GM21390 (cell line): ENCODE measurements at regions not wholly inside any gene's neighbourhood (a gene's known extent, or its start where the extent isn't known, plus 50 kb on each side); places are given as distances from the start of the nearest gene placed in this dataset.
"Not testable (repeated sequence)": the region's sequence is repeated elsewhere in the genome, so short reads cannot be mapped to it uniquely, and the experiment has no call there.

ENCODE experiments used
- ATAC-seq: cut with Tn5 transposase; IDR thresholded peaks from one replicate; pipeline ENCODE4 v1.9.1; 2021; ENCODE audit not compliant: unreplicated experiment

DNA sequence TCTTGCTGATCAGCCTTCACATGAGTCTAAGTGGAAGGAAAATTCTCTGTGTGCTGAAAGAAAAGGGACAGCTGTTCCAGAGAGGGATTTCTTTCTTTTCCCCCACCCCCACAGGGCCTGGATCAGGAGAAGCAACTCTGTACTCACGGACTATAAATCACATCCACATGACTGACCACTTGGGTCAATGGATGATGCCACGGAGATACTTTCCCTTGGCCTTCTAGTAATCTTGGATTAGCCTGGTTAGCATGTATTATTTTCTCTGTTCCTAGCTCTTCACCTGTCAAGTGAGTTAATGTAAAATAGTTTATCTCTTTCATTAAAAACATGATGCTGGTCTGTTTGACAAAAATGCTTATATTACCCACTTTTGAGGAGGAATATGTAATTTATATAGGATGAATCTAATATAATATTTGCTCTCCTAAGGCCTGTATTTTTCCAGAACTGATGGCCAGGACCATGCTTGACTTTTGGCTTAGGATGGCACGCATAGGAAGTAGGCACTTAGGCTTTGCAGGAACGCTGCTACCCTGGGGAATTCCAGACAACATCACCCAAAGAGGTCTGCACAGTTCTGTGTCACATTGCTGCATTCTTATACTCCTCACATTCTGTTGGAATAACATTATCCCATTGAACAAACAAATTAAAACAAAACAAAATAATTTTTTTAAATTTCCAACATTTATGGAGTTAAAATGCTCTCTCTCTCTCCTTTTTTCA, 892.1 kb downstream of the TLE1 start:
- ATAC-seq, result no peak

DNA sequence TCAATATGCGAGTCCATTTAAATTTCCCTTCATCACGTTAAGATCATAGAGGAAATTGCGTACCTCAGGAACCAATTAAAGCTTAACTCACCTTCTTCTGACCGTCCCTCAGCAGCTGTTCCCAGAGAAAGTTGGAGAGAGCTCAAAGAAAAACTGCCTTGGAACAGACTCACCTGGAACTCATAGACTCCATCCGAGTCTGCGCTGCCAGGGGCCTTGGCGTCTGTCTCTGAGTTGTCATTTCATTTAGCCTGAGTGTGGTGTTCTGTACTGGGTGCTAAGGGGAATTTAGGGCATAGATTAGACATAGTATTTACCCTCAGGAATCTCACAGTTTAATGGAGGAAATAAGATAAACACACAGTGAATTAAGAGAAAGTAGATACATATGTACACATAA, 892.7 kb downstream of the TLE1 start:
- no peak for ATAC-seq

DNA sequence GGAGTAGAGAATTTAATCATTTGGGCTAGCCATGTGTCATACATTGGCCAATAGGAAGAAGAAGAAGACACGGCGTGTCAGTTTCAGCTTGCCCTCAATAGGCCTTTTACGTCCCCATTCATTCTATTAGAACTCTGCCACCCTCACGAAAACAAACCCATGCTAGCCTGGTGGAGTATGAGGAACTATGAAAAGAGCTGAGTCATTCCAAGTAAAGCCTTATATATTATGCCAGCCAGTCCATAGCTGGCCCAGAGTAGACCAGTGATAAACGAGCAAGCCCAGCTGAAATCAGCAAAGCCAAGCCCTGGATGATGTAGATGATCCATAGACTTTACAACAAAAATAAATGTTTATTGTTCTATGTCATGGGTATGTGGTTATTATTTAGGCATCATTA, 895.1 kb downstream of the TLE1 start:
- no peak for ATAC-seq

DNA sequence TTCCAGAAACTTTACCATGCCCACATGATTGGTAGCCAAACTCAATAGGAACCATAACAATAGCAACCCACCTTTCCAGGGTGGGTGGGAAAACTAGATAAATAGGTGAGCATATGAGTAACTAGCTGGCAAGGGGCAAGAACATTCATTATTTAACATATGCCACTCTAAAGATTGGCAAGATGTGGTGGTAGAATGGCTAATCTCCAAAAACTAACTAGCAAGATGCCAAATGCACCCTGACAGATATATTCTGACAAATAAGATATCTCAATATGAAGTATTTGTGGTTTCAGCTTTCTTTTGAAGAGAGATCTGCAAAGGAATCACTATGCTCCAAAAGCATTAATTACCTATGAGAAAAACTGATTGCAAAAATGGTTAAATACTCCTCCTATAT, 895.6 kb downstream of the TLE1 start:
- ATAC-seq, result no peak

DNA sequence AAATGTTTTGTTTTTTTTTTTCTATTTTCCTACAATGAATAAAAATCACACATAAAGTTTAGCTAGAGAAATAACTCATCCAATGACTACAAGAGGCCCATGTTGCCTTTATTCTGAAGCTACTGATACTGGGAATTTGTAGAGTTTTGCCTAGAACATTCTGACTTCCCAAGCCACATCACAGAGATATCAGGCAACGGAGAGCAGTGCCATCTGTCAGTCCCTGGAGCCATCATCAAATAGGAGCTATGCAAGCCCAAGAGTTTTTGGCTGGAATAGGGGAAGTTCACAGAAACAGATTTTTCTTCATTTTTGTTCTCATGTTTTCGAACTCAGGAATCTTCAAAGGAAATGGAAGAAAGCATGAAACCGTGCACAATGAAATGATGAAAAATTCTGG, 896.6 kb downstream of the TLE1 start:
- no peak for ATAC-seq

DNA sequence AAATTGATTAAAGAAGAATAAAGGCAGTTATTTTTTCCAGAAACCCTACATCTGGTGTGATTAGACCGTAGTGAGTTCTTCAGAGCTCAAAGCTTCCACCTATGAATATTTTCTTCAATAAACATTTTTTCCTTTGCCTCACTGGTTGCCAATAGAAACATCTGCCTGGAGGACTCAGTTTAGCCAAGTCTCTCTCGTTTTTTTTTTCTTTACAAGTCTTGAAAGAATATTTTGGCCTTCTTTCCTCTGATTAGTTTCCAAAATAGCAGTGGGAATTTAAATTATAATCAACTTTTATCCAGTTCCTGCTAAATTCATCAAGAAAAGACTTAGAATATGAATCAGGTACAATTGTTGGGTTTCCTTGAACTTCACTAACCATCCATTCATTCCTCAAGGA, 897.5 kb downstream of the TLE1 start:
- no peak for ATAC-seq

DNA sequence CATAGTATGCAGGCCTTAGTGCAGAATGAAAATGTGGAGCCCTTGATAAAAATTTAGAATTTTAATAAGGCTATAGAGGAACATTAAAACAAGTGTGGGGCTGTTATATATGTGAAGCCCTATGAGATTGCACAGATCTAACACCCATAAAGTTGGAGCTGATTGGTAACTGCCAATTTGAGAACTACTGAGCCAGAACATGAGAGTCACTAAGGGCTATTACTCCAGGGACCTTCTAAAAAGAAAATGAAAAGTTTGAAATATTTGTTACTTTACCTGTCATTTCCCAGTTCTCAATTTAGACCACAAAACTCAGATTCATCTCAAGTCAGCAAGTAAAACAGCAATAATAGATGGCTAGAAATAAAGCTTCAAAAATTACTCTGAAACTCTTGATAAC, 898.6 kb downstream of the TLE1 start:
- ATAC-seq, result no peak

DNA sequence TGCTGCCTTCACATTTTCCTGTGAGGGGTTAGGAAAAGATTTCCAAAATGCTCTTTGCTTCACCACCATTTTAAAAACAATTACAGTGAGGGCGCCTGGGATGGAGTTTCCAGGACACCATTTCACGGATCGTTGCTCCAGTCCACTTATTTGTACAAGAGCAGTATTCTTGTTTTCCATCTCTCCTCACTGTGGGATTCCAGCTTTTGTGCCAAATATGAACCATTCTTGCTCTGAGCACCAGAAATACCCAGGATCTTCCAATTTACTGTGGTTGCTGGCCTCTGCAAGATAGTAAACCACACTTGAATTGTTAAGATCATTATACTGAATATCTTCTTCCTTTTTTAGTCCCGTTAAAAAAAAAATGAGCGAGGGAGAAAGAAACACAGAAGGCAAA, 899.5 kb downstream of the TLE1 start:
- no peak for ATAC-seq

DNA sequence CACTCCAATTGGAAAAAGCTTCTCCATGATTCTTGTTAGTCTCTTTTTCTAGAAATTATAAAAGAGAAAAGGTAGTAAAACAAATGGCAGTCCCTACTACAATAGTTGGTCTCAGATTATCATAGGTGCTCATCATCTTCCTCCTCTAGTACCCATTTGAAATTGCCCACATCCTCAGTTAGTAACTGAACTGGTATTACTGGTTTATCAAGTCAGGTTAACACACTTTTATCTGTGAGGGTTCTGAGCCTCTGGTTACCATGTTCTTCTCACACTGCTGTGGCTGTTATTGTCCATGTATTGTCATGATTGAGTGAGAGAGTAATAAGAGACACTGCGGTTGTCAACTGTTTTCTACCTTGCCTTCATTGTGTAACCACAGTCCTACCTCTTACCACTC, 901.7 kb downstream of the TLE1 start:
- ATAC-seq, result no peak

DNA sequence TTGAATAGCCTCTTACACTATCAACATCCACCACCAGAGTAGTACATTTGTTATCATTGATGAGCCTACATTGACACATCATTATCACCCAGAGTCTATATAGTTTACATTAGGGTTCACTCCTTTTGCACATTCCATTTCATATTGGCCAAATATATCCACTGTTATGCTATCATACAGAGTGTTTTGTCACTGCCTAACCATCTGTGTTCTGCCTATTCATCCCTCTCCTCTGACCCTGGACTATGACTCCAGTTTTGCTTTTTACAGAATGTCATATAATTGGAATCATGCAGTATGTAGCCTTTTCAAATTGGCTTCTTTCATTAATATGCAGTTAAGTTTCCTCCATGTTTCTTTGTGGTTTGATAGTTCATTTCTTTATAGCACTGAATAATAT, 904.7 kb downstream of the TLE1 start:
- ATAC-seq, result no peak

DNA sequence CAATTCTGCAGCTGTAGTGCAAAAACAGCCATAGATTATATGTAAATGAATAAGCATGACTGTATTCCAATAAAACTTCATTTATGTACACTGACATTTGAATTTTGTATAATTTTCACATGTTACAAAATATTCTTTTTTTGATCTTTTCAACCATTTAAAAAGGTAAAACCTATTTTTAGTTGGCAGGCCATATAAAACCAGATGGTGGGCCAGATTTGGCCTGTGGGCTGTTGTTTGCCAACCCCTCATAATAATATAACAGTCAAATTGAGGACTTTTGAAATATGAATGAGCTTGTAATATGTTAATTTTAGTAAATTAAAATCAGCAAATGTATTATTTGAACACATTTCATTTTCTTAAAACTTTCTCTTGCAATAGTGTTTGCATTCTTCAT, 913.4 kb downstream of the TLE1 start:
- no peak for ATAC-seq

DNA sequence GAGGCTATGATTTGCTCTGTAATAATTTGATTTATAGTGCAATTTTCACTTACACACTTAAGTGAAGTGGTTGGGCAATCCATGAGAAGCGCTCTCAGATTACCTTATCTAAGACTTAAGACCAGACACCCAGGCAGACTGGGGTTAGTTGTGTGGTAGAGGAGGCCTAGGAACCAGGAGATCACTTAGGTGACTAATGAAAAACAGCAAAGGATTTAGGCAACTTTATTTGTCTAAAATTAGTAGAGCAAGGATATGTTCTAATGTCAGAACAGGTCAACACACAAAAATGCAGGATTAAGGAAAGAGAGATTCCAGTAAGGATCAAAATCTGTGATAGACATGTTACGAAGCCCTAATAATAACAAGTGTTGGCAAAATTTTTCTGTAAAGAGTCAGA, 913.8 kb downstream of the TLE1 start:
- no peak for ATAC-seq

DNA sequence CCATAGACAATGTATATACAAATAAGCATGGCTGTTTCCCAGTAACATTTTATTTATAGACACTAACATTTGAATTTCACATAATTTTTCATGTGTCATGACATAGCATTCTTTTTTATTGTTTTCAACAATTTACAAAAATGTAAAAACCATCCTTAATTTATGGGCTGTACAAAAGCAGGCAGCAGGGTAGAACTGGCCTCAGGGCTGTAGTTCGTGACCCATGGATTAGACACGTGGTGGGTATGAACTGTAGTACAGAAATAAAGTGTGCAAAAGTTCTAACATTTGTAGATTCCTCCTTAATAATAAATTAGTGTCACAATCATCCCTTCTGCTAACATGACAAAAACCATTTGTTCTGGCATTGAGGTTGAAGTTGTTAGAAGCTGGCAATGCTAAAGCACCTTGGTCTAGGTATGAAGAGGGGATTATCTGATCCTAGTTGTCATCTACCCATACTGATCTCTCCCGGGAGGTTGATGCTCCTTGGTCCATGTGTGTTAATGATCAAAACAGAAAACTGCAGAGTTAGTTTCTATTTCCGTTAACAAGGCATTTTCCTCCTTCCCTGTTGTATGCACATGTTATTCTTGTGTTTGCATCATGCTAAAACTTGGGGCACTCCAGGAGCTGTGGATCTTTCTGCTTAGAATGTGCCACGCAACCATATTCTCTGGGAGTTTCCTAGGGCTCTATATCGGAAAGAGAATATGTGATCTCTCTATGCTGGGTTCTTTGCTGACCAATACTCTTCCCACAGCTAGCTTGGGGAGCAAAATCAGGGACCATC, 917.6 kb downstream of the TLE1 start:
- no peak for ATAC-seq

DNA sequence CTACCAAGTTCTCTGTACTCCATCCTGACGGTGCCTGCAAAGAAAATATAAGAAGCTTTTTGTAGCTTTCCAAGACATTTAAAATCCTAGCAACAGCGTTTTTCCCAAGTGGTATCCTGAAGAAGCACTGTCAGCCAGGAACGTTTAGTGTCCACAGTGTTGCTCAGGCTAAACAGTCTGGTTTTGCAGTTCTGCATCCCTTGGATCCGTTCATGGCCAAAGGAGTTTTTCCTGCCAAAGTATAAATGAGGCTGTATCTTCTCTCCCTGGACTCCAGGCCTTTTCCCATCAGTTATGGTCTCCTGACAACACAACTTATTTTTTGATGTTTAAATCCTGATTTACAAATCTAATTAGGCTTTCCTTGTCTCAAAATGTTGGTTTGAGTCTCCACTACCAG, 925.8 kb downstream of the TLE1 start:
- ATAC-seq, result no peak

DNA sequence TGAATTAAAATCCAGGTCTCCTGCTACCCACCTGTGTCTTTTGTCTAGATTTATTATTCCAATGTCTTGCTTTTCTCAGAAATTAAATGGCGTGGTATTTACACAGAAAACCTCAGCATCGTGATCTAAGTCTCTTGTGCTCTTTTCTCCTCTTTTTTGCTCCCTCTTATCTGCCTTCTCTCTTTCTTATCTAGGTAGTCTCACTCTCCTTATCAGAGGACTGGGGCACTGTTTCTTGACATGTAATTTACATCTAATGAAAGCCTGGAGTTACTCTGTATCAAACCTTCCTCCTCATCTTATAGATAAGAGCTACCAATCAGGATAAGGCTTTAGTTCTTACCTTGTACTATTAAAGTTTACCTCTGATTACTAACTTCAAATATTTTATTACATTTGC, 933.8 kb downstream of the TLE1 start:
- ATAC-seq, result no peak

DNA sequence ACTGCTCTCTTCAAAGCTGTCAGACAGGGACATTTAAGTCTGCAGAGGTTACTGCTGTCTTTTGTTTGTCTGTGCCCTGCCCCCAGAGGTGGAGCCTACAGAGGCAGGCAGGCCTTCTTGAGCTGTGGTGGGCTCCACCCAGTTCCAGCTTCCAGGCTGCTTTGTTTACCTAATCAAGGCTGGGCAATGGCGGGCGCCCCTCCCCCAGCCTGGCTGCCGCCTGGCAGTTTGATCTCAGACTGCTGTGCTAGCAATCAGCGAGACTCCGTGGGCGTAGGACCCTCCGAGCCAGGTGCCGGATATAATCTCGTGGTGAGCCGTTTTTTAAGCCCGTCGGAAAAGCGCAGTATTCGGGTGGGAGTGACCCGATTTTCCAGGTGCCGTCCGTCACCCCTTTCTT, 942.3 kb downstream of the TLE1 start:
- not testable (repeated sequence) for ATAC-seq

DNA sequence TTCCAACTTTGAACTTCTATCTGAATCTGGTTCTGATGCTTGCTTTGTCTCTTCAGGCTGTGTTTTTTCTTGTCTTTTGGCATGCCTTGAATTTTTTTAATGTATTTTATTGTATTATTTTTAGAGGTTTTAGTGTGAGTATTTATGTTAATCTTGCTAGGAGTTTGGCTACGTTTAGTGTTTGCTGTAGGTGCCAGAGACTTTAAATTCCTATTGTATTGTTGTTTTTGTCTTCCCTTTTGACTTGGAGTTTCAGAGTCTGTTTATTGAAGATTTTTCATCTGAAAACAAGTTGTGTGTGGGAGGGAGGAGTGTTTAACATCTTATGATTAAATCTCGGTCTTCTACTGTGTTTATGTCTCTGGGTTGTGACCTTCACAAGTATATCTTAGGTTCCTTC, 956.8 kb downstream of the TLE1 start:
- ATAC-seq, result no peak

DNA sequence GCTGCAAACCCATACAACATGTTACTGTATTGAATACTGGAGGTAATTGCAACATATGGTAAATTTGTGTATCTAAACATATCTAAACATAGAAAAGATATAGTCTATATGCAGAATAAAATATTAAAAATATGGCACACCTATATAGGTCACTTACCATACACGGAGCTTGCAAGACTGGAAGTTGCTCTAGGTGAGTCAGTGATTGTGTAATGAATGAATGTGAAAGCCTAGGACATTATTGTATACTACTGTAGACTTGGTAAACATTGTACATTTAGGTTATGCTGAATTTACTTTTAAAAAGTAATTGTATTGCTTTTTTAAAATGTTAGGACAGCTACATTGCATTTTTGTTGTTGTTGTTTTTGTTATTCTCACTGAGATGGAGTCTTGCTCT, 968.8 kb downstream of the TLE1 start:
- no peak for ATAC-seq

DNA sequence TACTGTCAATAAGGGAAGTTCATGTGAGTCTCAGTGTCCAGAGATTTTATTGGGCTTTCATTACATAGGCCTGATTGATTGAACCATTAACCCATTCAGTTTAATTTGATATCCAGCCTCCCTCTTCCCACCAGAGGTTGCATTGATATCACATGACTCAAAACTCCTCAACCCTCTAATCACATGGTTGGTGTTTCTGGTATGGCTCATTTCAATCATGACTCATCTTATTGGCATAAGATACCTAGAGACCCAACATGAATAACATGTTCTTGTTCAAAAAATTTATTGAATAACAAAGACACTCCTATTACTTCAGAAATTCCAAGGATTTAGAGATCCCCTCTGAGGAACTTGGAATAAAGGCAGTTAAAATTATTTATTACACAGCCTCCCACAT, 982.2 kb downstream of the TLE1 start:
- ATAC-seq, result no peak

DNA sequence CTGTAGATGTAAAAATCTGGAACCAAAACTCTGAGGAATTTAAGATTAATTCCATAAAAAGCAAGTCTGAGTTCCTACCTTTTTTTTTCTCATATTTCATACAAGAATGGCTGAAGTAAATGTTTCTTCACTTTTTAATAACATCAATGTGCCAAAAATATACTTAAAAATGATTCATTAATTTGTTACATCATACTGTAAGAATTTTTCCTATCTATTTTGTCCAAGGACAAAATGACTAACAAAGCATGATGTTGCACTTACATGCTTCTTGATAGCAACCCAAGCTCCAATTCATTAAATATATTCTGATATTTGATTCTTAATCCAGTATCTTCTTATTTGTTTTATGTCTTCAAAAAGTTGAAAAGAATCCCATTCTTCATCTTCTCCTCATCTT, 988.3 kb downstream of the TLE1 start:
- ATAC-seq, result no peak

DNA sequence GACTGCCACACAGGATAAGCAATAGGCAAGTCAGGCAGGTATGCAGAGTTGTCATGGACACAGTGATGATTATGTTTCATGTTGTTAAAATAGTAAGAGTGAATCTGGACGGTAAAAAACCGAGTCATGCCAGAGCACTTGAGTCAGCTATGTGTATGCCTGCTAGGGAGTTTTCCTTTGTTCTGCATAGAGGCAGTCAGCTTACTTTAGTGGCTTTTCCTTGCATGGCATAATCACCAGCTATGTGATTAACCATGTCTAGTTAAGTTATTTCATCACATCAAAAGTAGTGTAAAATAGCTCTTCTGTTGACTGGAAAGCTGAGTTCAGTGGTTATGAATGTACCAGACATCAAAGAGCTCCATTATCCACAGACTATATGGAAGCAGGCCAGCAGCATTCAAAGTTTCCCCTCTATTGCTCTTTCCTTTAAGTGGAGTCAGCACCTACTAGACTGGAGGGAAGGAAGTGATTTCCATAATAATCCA, 989.8 kb downstream of the TLE1 start:
- ATAC-seq, result no peak

DNA sequence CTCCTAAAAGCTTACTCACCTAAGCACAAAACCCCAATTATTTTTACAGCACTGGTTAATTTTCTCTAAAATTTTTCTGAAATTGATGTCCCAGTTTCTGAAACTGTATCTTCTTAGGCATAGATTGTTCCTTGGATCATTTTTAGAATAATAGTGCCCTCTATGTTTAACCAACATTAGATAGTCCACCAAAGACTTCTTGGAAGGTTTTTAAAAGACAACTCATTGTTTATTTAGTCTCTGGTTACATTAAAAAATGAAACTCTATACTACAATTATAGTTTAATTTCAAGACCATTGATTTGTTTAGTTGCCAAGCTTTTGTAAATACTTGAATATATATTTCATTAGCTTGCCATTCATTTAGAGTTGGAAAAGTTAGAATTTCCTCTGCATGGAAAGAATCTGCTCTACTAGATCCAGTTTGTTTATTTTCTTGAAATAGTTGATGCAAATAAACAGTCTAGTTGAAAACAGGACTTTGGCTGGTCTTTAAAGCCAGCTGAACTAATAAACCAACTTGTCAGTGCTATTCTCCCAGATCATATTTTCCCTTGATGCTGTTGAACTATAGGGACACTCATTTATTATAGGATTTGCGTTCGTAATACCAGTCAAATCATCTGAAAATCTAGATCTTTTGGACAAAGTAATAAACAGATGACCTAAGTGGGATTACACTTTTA, 990.5 kb downstream of the TLE1 start:
- no peak for ATAC-seq
